Fibroblast of lung (primary cell): ENCODE measurements at regions not wholly inside any gene's neighbourhood (a gene's known extent, or its start where the extent isn't known, plus 50 kb on each side); places are given as distances from the start of the nearest gene placed in this dataset.

Source experiments
- DNase-seq, 2 donors: peaks; one replicate each; pipeline versions ENCODE4 v3.0.0 to v3.0.0-alpha.2; 2010; ENCODE audit warnings: low read depth in 2 of 2
- H2AFZ ChIP-seq: 2 replicates; pipeline ENCODE4 v1.5.1; 2012; ENCODE audit warnings: low read length, control low read depth, inconsistent platforms
- H3K27ac ChIP-seq: 2 replicates; pipeline ENCODE4 v1.5.1; 2011; ENCODE audit warnings: low read length, control low read depth; ENCODE audit not compliant: insufficient read depth
- H3K27me3 ChIP-seq: 2 replicates; pipeline ENCODE4 v1.5.1; 2011; ENCODE audit warnings: mild to moderate bottlenecking, low read length; ENCODE audit not compliant: control insufficient read depth, insufficient read depth
- H3K36me3 ChIP-seq: 2 replicates; pipeline ENCODE4 v1.5.1; 2011; ENCODE audit warnings: low read length; ENCODE audit not compliant: control insufficient read depth, insufficient read depth
- H3K4me1 ChIP-seq: 2 replicates; pipeline ENCODE4 v1.5.1; 2011; ENCODE audit warnings: low read length; ENCODE audit not compliant: control insufficient read depth, insufficient read depth; ENCODE audit errors: extremely low read depth
- H3K4me2 ChIP-seq: 2 replicates; pipeline ENCODE4 v1.5.1; 2011; ENCODE audit warnings: low read length, control low read depth; ENCODE audit not compliant: insufficient read depth; ENCODE audit errors: extremely low read depth
- H3K4me3 ChIP-seq, 4 experiments: fragments of 200-600 bp in 1 of 4; sonication (generic) in 1 of 4; replicated peaks in 1 of 4; 2 replicates each; pipeline ENCODE4 v1.5.1; 2011 to 2016; ENCODE audit warnings: low read length in 4 of 4, low read depth in 3 of 4, mild to moderate bottlenecking in 3 of 4, control low read depth in 2 of 4, inconsistent platforms in 1 of 4, mixed read lengths in 1 of 4; ENCODE audit not compliant: insufficient read depth in 1 of 4; ENCODE audit errors: control extremely low read depth in 1 of 4
- H3K79me2 ChIP-seq: 2 replicates; pipeline ENCODE4 v1.5.1; 2012; ENCODE audit warnings: mild to moderate bottlenecking, low read length, inconsistent platforms; ENCODE audit not compliant: control insufficient read depth, insufficient read depth
- H3K9ac ChIP-seq: 2 replicates; pipeline ENCODE4 v1.5.1; 2011; ENCODE audit warnings: mild to moderate bottlenecking, low read length, control low read depth; ENCODE audit not compliant: insufficient read depth
- H3K9me3 ChIP-seq: 2 replicates; pipeline ENCODE4 v1.5.1; 2012; ENCODE audit warnings: low read depth, low read length; ENCODE audit not compliant: control insufficient read depth, insufficient read depth
- H4K20me1 ChIP-seq: 2 replicates; pipeline ENCODE4 v1.5.1; 2011; ENCODE audit warnings: low read length; ENCODE audit not compliant: control insufficient read depth, insufficient read depth; ENCODE audit errors: extremely low read depth
- EZH2 ChIP-seq: IDR thresholded peaks from 2 replicates; pipeline ENCODE4 v1.5.1; 2012; ENCODE audit warnings: low read length, control low read depth, mild to moderate bottlenecking; ENCODE audit errors: missing control alignments
- TF ChIP-seq, protein P1 (sequence below), 2 donors: IDR thresholded peaks in 1 of 2; conservative IDR thresholded peaks in 1 of 2; 1 replicate in 1 of 2; 2 replicates in 1 of 2; pipeline ENCODE4 v1.5.1; 2011 to 2012; ENCODE audit warnings: low read length in 2 of 2, control low read depth in 1 of 2, inconsistent platforms in 1 of 2, low read depth in 1 of 2, mild to moderate bottlenecking in 1 of 2

DNA sequence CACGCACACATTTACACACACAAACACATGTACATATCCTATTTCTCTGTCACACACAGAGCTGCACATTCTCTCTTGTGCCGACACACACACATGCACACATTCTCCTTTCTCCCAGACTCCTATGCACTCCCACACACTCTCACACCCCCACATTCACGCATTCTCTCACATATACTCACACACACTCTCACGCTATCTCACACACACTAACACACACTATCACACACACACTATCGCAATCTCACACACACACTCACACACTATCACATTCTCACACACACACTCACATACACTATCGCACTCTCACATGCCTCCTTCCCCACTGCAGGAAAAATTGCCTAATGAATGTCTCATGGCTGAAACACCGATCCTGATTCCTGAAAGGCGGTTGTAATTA is 450.7 kb downstream of the AACS start:
- Histone ChIP-seq H3K9me3 (peaks cover 2% of the 10 kb centered on the region), H4K20me1 (no peaks in the 10 kb centered on the region), H3K27me3 (no peaks in the 10 kb centered on the region), H3K79me2 (no peaks in the 10 kb centered on the region), H3K4me3 (no peak overlapping the region), H3K4me1 (no peaks in the 10 kb centered on the region), H3K27ac (no peak overlapping the region), H3K9ac (no peak overlapping the region), H2AFZ (no peak overlapping the region), H3K36me3 (no peaks in the 10 kb centered on the region), H3K4me2 (no peak overlapping the region)
- no peak for TF ChIP-seq EZH2
- TF ChIP-seq, protein P1, sequence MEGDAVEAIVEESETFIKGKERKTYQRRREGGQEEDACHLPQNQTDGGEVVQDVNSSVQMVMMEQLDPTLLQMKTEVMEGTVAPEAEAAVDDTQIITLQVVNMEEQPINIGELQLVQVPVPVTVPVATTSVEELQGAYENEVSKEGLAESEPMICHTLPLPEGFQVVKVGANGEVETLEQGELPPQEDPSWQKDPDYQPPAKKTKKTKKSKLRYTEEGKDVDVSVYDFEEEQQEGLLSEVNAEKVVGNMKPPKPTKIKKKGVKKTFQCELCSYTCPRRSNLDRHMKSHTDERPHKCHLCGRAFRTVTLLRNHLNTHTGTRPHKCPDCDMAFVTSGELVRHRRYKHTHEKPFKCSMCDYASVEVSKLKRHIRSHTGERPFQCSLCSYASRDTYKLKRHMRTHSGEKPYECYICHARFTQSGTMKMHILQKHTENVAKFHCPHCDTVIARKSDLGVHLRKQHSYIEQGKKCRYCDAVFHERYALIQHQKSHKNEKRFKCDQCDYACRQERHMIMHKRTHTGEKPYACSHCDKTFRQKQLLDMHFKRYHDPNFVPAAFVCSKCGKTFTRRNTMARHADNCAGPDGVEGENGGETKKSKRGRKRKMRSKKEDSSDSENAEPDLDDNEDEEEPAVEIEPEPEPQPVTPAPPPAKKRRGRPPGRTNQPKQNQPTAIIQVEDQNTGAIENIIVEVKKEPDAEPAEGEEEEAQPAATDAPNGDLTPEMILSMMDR (conservative IDR thresholded peaks at IDR 0.05 in 1 of 2, IDR thresholded peaks at IDR 0.05 in 1 of 2; ENCODE audit: low read depth in 1 of 2, low read length in 2 of 2): no peak
- no peak for DNase-seq

DNA sequence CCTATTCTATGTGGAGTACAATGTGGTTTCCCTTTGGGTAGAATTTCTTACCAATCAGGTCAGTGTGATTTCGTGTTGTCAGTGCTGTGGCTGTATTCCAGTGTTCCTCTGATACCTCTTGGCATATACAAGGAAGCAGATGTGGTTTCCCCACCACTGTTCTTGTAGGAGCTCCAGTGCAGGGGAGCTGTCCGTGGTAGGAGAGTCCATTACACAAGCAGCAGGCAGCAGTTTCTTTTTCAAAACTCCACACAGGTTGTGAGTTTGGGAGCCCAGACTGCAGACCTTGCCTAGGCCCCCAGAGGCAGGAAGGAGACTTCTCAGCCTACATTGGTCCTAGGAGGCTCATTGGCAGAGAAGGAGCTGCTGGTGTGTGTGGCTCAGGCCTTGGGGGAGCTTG is 452.8 kb downstream of the AACS start:
- Histone ChIP-seq H3K9ac (no peak overlapping the region), H3K4me1 (no peaks in the 10 kb centered on the region), H2AFZ (no peak overlapping the region), H4K20me1 (no peaks in the 10 kb centered on the region), H3K9me3 (peaks cover 2% of the 10 kb centered on the region), H3K4me3 (no peak overlapping the region), H3K36me3 (no peaks in the 10 kb centered on the region), H3K4me2 (no peak overlapping the region), H3K27ac (no peak overlapping the region), H3K27me3 (no peaks in the 10 kb centered on the region), H3K79me2 (no peaks in the 10 kb centered on the region)
- DNase-seq: peak in 1 of 2 donors; percentile 30
- TF ChIP-seq, protein P1 (conservative IDR thresholded peaks at IDR 0.05 in 1 of 2, IDR thresholded peaks at IDR 0.05 in 1 of 2; ENCODE audit: low read depth in 1 of 2, low read length in 2 of 2): no peak
- TF ChIP-seq EZH2: no peak

DNA sequence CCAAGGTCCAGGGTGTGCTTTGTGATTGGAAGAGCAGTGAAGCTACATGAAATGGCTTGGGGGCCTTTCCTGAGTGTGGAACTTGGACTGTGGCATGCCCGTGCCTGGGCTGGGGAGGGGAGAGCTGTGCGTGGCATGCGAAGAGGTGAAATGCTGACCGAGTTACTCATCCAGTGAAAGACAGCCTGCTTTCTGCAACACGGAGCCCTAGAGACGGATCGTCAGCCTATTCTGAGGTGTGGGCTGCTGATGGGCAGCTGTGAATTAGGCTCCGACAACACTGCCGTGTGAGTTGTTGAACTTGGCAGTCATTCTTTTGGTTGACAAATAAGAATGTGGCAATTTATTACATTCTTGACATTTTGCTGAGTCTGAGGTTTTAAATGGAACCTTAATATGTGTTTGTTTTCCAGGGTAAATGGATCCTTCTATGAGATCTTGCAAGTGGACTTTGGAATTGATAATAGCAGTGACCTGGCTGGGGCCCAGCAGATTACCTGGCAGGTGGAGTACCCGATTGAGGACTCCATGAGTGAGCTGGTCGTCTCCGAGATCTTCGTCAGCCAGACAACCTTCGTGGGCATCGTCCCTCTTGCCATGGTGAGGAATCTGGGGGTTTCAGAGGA is 453.9 kb downstream of the AACS start:
- H3K9ac ChIP-seq: no peak overlapping the region
- no peak overlapping the region for H3K27ac ChIP-seq
- no peaks in the 10 kb centered on the region for H3K27me3 ChIP-seq
- no peak overlapping the region for H3K4me2 ChIP-seq
- no peaks in the 10 kb centered on the region for H4K20me1 ChIP-seq
- H3K9me3 ChIP-seq: peaks cover 2% of the 10 kb centered on the region
- H3K4me3 ChIP-seq: no peak overlapping the region
- H3K79me2 ChIP-seq: no peaks in the 10 kb centered on the region
- TF ChIP-seq EZH2: no peak
- TF ChIP-seq, protein P1 (conservative IDR thresholded peaks at IDR 0.05 in 1 of 2, IDR thresholded peaks at IDR 0.05 in 1 of 2; ENCODE audit: low read depth in 1 of 2, low read length in 2 of 2): no peak
- no peak overlapping the region for H2AFZ ChIP-seq
- H3K4me1 ChIP-seq: no peaks in the 10 kb centered on the region
- H3K36me3 ChIP-seq: no peaks in the 10 kb centered on the region
- peak in 1 of 2 donors; percentile 2 for DNase-seq
